ENCODE measurements at regions not wholly inside any gene's neighbourhood (a gene's known extent, or its start where the extent isn't known, plus 50 kb on each side); places are given as distances from the start of the nearest gene placed in this dataset.
"Not testable (repeated sequence)": the region's sequence is repeated elsewhere in the genome, so short reads cannot be mapped to it uniquely, and the experiment has no call there.

DNA sequence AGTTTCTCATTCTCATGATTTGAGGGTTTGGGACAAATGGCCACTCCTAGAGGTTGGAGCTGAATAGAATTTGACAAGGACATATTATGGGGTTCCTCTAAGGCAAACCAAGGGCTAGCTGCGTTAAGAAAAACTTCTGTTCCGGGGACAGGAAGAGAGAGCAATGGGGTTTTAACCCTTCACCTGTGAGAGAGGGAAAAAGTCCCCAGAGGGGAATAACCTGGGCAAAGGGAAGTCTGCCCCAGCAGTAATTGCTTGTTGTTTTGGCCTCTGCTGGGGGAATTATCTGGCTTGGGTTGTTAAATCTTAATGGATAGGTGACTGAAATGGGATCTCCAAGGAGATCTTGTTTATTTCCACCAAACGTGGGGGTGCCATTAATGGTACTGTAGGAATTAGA, 110.1 kb upstream of the MOCS2 start:
- no peak for DNase-seq

DNA sequence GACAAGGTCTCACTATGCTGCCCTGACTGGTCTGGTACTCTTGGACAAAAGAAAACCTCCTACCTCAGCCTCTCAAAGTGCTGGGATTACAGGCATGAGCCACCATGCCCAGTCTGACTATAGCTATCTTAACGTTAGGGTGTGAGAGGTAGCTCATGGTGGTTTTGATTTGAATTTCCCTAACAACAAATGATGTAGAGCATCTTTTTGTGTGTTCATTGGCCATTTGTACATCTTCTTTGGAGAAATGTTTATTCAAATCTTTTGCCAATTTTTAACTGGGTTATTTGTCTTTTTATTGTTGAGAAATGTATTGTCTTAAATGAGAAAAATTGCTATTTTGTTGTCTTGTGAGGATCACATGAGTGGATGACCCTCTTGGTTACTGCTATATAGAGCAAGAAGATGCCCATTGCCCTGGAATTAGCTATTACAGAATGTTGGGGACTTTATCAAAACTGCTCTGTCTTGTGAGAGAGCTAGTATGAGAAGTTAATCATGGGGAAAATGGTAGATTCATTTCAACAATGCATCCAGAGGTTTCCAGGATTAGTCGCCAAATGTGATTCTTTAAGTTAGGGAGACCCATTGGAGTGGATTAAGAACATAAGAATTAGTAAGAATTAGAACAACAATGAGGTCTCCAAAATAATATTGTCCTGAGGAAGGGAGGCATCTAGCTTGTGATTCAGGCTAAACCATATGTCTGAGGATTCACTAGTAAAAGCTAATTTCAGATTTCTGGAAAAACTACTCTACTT, 124.3 kb upstream of the MOCS2 start:
- no peak for DNase-seq

DNA sequence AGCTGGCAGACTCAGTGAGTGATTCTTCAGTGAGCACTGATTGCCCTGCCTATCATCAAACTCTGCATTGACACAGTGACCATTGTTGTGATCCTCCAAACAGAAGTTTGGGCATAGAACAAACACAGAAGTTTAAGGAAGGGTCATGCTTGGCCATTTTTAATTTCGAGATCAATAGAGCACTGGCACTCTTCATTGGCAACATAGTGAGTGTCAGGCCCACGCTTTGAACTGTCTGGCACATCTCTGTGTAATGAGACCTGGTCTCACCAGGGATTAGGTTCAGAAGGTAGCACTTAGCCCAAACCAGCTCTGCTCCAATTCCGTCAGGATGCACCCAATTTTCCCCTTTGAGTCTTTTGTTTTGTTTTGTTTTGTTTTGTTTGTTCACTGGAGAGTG, 127.1 kb upstream of the MOCS2 start:
- no peak for DNase-seq

DNA sequence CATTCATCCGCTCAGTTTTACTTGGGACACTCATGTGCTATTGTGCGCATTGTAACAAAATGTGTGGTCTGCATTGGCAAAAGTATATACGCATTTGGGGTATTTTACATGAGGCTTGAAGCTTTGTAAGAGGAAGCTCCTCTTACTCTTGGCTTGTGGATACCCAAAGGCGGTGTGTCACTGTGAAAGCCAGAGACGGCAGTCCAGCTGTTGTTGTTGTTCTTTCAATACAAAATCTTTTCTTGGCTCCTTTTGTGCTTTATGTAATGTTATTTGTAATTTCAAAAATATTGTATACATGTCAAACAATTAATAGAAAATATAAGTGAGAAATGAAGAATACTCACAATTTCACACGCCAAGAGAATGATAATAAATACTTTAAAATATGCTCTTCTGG, 128.3 kb upstream of the MOCS2 start:
- DNase-seq, result no peak

DNA sequence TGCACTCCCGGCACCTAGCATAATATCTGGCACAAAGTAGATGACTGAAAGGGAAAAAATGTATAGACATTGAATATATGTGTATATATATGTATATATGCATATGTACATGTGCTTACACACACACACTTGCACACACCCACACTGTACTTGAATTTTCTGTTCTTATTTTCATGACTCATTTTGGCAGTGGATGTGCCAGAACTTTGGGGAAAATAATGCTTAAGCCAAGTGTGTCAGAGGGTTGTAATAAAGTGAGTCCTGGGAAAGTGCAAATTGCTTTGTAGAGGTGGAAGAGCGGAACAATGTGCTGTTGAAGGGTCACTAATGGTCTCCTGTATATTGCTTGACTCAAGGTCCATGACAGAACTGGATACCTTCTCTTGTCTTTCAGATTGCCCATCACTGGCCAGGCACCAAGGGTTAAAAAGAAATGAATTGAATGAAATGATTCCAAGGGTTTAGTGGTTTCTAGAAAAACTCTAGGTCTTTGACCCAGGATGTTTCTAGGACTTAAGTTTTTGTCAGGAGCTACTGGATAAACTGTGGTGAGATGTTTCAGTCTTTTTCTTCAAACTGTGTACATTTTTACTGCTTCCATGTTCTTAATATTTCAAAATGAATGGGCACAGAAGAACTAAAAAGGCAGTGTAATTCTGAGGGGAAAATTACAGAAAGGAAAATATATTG, 129.9 kb upstream of the MOCS2 start:
- DNase-seq, result no peak

DNA sequence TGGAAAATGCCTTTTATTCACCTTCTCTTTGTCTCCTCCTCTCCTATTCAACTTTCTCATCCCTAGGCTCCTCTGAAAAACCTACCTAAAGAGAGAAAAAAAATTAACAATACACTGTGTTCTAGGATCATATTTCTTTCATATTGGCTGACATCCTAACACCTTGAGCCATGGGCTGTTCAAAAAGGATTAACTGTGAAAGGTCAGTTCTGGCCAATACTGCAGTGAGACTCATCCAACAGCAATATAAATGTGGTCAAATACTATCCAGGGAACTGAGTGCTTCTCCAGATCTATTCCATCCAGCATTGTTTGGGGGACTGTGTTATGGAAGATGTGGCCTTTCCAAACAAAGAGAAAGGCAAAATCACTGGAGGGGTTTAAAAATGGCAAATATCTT, 131.1 kb upstream of the MOCS2 start:
- no peak for DNase-seq

DNA sequence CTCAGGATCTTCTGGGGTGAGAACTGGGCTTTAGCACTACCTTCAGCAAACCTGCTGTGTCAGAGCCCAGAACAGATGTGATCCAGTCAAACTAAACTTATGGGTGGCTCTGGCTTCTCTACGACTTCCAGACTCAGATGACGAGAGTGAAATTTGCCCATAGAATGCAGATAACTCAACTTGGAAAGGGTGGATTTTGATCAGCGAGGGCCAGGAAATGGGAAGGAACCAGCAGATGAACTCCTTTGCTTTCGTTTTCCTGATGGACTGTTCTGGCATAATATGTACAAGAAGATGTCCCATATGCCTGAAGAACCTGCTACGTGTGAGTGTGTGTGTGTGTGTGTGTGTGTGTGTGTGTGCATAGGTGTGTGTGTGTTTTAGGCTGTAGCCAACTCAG, 132.0 kb upstream of the MOCS2 start:
- no peak for DNase-seq

DNA sequence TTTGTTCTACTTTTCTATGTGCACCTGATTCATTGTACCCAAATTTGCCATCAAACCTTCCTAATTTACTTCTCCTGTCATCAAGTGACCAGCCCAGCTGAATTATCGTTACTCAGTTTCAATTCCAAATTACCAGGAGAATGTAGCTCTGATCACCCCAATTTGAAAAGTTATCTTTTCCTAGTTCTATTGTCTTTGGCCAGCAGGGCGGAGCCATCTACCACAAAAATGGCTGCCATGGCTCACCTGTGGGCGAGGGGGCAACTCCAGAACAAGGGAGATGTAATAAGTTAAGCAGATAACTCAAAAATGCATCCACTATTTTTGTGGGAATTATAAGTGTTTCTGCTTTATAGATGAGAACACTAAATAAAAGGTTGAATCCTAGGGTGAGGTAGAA, 133.8 kb upstream of the MOCS2 start:
- DNase-seq, result no peak

DNA sequence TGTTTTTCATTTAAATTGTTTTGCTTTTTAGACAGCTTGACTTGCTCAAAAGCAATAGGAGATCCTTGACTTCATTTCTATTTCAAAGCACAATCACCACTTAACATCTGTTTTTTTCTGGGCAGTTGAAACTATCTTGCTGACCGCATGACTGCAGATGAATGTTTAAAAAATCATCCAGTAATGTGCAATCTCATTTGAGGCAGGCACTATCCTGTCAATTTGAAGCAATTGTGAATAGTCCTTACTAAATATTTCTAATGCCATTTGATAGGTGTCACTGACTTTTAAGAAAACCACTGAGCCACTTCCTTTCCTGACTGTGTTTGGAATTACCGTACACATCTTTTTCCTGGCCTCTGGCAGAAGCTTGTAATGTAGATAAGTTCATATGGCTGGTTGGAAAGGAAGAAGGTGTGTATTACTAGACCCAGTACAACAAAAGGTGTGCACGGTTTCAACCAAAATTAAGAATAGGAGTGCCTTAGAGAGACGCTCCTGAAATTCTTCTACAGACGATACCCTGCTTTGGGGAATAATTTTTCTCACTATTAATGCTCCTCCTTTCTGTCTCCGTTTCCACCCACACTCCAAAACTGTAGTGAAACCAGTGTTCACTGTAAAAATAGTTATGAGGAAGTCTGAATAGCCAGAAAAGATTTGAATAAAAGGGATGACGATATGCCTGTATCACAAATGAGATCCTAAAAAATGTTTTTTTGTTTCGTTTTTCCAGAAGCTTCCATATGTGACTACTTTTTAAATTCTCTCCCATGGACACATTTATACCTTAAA, 136.7 kb upstream of the MOCS2 start:
- DNase-seq, result no peak

DNA sequence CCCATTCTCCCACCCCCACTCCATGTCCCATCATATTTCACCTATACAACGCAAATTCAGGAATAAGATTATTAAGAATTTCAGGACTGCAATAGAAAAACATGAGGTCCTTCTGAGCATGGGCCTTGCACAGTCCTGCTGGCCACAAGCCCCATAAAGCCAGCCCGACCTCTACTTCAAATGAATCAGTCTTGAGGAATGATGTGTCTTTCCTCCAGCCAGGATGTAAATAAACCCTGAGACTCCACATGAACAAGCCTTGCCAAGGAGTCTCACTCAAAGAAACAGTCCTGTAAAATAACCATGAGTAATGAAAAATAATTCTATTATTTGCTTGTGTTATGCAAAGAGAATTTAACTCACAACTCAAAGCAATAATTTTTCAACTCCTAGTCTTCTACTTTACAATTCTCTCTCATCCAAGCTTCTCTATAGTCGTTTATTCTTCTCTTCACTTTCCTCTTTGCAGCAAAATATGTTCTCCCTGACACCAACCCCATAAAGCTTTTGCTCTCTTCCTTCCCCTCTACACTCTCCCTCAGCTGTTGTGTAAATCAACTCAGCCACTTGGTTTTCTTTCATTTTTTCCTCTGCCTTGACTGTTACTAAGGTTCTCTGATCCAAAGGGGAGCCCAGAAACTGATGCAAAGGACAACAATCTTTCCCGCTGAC, 140.1 kb upstream of the MOCS2 start:
- DNase-seq, result no peak

DNA sequence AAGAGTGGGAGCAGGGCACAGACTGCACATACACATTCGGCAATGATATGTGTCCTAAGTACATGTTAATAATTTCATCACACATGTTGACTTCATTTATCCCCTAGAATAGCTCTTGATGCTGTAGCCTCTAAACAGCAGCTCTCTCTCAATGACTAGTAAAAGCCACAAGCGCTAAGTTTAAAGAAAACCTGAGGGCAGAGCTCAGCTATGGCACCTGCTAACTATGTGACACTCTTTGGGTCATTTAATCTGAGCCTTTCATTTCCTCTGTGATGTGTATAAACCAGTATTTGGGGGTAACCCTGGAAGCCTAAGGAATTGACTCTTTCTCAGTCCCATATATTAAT, 140.6 kb upstream of the MOCS2 start:
- no peak for DNase-seq

DNA sequence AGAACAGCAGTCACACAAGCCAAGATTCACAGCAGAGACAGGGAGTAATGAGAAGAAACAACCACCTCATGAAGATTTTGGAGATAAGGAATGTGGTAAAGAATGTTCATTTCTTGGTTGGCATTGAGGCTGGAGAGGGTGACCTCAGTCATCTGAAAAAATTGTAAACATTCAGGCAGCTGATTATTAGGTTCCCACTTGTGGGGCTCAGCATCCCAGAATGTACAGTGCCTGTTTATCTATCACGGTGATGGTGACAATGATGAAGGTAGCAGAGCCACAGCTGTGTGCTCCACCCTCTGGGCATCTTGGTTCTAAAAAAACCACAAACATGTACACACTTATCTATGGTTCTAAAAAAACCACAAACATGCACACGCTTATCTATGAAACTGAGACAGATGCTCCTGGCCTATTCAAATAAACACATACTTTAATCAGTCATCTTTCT, 143.9 kb upstream of the MOCS2 start:
- DNase-seq, result no peak

DNA sequence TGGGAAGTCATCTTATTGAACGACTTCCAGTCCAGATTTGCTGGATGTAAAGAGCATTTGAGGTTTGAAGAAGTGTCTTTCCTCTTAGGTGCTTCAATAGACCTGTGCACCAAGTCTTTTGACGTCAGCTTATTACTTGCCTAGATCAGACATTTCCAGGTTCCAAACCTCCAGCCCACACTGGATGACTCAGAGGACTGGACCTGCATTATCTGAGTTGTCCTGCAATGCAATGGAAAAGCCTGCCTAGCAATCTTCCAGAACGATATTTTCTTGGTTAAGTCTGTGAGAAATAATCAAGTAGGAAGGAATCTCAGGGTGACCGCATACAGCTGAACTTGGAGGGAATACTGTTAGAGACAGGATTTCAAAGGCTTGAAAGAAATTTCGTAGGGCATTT, 147.2 kb upstream of the MOCS2 start:
- DNase-seq, result no peak

DNA sequence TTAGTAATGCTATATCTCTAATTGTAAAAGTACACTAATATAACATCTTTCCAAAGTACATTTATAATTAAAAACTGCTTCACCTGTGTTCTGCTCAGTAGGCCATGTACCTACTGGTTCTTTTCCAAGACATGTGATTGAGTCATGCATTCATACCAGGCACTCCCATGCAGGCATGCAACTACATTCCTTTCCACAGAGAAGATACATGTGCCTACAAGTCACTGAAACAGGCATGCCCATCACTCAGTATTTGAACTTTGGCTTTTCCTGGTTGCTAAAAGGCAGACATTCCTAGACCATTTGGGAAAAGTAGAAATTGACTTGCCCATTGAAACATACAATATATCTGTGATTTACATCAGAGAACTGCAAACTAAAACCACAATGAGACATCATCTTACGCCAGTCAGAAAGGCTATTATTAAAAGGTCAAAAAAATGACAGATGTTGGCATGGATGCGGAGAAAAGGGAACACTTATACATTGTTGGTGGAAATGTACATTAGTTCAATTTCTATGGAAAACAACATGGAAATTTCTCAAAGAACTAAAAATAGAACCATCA, 148.3 kb upstream of the MOCS2 start:
- DNase-seq, result no peak

DNA sequence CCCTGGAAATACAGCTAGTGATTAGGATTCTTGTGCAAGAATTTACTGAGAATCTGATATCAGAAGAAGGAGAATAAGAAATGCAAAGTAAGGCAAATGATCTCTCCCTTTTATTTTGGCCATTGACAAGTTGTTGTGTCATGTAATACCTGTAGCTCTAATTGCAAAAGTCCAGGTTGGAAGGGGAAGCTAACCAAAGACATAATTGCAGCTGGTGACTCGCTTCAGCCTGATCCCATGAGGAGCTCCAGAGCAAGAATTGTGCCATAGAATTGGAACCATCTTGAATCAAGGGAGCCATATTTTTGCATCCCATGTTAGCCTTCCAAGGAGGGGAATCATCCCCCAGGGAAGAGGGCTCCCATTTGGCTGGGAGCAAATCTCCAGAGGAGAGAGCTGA, 149.6 kb upstream of the MOCS2 start:
- no peak for DNase-seq

DNA sequence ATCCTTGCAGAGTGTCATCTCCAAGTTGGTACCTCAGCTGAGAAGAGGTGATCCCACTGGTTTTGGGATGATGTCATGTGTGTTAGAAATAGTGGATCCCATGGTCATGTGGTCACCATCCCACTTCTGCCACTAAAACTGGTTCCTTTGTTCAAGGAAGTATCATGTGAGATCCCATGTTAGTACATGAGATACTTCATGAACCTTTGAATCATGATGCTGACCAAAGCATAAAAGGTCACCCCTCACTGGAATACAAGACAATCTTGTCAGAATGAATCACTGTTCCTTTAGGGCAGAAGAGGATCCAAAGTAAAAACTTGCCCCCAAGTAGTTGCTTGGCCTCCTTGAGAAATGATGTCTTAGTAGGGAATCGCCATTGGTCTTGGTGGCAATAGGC, 150.9 kb upstream of the MOCS2 start:
- DNase-seq, result no peak

DNA sequence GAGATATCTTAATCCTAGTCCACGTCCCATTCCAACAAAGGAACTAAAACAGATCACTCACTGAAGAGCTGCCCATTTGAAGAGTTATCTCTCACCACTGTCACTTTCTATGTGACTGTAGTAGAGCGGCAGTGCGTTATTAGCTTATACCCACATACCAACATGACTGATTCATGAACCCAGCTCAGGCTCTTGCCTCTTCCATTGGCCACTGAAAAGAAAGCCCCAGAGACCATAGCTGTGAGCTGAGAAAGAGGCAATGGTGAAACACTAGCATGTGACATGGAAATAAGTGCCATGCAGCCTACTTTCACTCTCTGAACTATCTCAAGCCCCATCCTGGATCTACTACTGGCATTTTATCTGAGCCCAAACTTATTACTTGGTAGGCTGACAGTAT, 151.7 kb upstream of the MOCS2 start:
- DNase-seq, result no peak

DNA sequence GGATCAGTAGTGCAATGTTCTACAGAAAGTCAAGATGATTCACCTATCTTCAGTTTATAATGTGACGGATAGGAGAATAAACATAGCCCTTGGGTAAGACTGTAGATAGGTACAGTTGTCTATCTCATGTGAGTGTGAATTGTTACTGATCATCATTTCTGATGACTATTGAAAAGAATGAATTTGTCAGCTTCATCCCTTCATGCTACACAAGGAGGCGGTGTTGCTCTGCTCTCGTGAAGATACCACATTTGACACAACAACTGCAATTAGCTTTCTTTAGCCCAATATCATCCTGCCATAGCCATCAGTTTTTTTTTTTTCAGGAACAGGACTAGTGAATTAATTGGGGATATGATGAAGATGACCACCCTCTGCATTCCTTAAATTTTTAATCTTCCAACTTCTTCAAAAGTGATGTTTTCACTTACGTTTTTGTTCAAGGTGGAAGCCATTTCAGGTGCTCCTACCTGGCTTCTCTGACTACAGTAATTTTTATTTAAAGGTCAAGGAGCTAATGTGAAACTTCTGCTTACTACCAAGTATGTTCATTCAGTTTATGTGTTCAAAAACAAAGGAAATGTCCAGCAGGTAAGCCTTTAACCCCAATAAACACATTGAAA, 152.9 kb upstream of the MOCS2 start:
- DNase-seq, result no peak

DNA sequence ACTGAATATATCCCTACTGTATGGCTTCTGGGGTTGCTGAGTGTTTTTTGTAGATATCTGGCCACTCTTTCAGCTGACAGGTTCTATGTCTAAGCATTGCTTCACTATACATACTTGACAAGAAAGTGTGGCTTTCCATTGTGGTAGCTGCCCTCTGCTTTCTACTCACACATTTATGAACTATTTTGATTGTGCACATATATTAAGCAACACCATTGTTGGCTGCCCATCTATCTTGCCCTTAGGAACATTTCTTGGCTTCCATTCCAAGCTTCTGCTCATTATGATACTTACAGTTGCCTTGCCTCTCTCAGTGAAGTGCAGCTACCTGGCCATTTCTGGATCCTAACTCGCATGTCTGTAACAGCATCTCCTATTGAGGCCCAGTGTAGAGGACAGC, 153.6 kb upstream of the MOCS2 start:
- DNase-seq, result no peak

DNA sequence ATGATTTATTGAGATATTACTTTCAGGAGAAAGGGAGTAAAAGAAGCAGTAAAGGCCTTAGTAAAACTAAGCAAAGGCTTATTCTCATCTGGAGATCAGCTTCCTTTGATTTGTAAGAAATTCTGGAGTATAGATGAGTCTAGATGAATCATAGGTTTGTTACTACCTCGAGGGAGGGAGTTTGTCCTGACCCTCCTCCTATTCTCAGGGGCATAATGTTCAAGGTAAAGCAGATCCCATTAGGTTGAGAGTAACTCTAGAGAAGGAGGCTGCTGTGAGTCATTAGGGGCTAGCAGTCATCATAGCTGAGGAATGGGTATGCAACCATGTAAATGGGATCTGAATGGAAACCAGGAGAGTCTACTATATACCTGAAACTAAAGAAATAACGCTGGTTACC, 155.5 kb upstream of the MOCS2 start:
- DNase-seq, result no peak

DNA sequence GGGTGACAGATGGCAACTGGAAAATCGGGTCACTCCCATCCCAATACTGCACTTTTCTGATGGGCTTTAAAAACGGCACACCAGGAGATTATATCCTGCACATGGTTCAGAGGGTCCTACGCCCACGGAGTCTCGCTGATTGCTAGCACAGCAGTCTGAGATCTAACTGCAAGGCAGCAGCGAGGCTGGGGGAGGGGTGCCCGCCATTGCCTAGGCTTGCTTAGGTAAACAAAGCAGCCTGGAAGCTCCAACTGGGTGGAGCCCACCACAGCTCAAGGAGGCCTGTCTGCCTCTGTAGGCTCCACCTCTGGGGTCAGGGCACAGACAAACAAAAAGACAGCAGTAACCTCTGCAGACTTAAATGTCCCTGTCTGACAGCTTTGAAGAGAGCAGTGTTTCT, 158.7 kb upstream of the MOCS2 start:
- not testable (repeated sequence) for DNase-seq

DNA sequence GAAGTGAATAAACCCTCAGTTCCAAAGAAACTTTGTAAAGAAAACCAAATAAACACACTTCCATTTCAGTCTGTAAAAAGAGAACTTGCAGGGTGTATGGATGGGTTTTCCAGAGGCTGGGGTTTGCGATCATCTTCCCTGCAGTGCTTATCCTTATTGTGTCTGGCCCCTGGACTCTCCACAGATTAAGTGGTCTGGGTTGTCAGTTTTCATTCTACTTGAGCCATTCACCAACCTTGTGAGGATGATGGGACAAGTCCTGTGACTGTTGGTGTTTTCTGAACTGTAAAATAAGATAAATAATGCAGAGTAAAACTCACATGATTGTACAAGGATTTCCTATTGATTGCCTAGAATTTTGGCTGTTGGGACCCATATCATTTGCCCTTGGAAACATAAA, 166.1 kb upstream of the MOCS2 start:
- DNase-seq, result no peak

DNA sequence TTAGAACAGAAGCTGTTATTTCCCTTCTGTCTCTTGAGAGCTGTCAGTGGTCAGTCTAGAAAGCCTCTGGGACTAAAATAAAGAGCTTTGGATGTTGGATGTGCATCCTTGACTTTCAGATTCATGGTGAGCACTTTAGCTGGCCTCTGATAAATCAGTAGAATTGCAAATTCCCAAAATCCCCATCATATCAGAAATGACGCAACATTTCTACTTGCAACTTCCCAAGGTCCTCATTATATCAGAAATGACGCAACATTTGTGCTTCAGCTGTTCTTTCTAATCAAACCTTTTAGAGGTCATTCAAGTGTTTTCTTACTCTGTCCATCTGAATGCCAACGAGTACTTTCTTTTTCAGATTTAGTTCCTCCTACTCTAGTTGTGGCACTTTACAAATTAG, 167.3 kb upstream of the MOCS2 start:
- no peak for DNase-seq

All from NCI-H446 treated with DMSO at 0.1 percent for 48 hours (cell line).